BLaER1 treated with 17β-estradiol and CSF1 and Interleukin-3, amounts not matched to agents 10 nM and 100 nM (cell line): ENCODE measurements at regions not wholly inside any gene's neighbourhood (a gene's known extent, or its start where the extent isn't known, plus 50 kb on each side); places are given as distances from the start of the nearest gene placed in this dataset.

Experiments
- H3K27ac ChIP-seq, 11 experiments: shearing (Covaris generic); formaldehyde crosslinking; 2 replicates each; pipeline ENCODE4 v1.8.1; 2022
- H3K27me3 ChIP-seq, 11 experiments: shearing (Covaris generic); formaldehyde crosslinking; 2 replicates each; pipeline ENCODE4 v1.8.1; 2022
- H3K36me3 ChIP-seq, 11 experiments: shearing (Covaris generic); formaldehyde crosslinking; 2 replicates each; pipeline ENCODE4 v1.8.1; 2022
- H3K4me1 ChIP-seq, 10 experiments: shearing (Covaris generic); formaldehyde crosslinking; 2 replicates each; pipeline ENCODE4 v1.8.1; 2022
- H3K4me2 ChIP-seq, 11 experiments: shearing (Covaris generic); formaldehyde crosslinking; 2 replicates each; pipeline ENCODE4 v1.8.1; 2022
- H3K4me3 ChIP-seq, 10 experiments: shearing (Covaris generic); formaldehyde crosslinking; 2 replicates each; pipeline ENCODE4 v1.8.1; 2022
- H3K9ac ChIP-seq, 11 experiments: shearing (Covaris generic); formaldehyde crosslinking; 2 replicates each; pipeline ENCODE4 v1.8.1; 2022
- H3K9me3 ChIP-seq, 11 experiments: shearing (Covaris generic); formaldehyde crosslinking; replicated peaks in 1 of 11; 2 replicates each; pipeline ENCODE4 v1.8.1; 2022
- H4K20me1 ChIP-seq, 11 experiments: shearing (Covaris generic); formaldehyde crosslinking; 2 replicates each; pipeline ENCODE4 v1.8.1; 2022
- Cebpa-rat ChIP-seq, 11 experiments: shearing (Covaris generic); IDR thresholded peaks; 2 replicates each; pipeline ENCODE4 v1.8.1; 2022

DNA sequence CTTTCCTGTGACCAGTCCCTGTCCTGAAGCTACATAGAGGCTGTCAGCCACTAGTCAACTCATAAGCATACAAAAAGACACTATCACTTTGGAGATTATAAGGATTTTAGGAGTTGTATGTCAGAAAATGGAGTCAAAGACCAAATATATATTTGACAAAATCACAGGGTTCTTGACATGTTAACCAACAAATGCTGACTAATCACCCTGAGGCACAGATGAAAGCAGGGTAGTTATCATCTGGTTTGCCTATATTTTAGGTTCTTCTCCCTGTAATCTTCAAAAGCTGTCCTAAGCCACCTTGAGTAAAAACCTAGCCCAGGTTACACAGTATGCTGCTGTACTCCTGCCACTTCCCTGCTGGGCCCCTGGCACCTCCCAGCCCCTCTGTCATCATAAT, 64.7 kb upstream of the ERCC6L2 start:
- Histone ChIP-seq H3K9me3 (no peaks in the 10 kb centered on the region), H4K20me1 (no peaks in the 10 kb centered on the region), H3K36me3 (peaks cover 0 to 14% (median 0%) of the 10 kb centered on the region in 11 experiments; a peak in 4 of 22 replicates), H3K4me1 (peaks cover 0 to 12% (median 3%) of the 10 kb centered on the region in 10 experiments; a peak in 6 of 20 replicates), H3K27ac (no peak overlapping the region), H3K4me2 (no peak overlapping the region), H3K4me3 (no peak overlapping the region), H3K9ac (no peak overlapping the region), H3K27me3 (no peaks in the 10 kb centered on the region)
- TF ChIP-seq Cebpa-rat (IDR thresholded peaks at IDR 0.05): no peak

DNA sequence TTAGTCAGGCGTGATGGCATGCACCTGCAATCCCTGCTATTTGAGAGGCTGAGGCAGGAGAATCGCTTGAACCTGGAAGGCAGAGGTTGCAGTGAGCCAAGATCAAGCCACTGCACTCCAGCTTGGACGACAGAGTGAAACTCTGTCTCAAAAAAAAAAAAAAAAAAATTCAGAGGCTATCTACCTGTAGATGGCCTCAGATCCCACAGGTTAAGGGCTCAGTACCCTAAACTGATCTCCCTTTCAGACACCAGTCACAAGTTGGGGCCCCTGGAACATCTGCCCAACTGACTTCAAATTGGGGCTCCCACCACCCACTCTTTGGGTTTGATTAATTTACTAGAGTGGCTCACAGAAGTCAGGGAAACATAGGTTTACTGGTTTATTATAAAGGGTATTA, 65.4 kb upstream of the ERCC6L2 start:
- no peaks in the 10 kb centered on the region for H4K20me1 ChIP-seq
- no peak overlapping the region for H3K9ac ChIP-seq
- peaks cover 0 to 10% (median 3%) of the 10 kb centered on the region in 10 experiments; a peak in 6 of 20 replicates for H3K4me1 ChIP-seq
- H3K36me3 ChIP-seq: peaks cover 0 to 14% (median 0%) of the 10 kb centered on the region in 11 experiments; a peak in 4 of 22 replicates
- no peak overlapping the region for H3K4me3 ChIP-seq
- no peak overlapping the region for H3K27ac ChIP-seq
- no peaks in the 10 kb centered on the region for H3K9me3 ChIP-seq
- H3K27me3 ChIP-seq: no peaks in the 10 kb centered on the region
- no peak overlapping the region for H3K4me2 ChIP-seq
- TF ChIP-seq Cebpa-rat (IDR thresholded peaks at IDR 0.05): no peak

DNA sequence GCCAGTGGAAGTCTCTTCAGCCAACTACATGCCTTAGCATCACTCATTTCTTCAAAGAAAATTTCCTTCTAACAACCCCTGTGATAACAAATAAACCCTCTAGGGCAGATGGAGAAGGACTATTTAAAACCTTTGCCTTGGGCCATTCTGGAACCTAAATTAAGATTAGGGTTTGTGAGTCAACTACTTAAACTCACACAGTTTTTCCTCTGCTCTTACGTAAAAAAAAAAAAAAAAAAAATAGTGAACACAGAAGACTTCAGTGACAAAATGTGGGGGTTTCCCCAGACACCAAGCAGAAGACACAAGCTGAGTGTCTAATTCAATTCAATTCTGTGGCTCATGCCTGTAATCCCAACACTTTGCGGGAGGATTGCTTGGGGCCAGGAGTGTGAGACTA, 65.8 kb upstream of the ERCC6L2 start:
- Histone ChIP-seq H3K4me2 (no peak overlapping the region), H4K20me1 (no peaks in the 10 kb centered on the region), H3K36me3 (peaks cover 0 to 14% (median 0%) of the 10 kb centered on the region in 11 experiments; a peak in 4 of 22 replicates), H3K9me3 (peaks cover 0 to under 1% (median 0%) of the 10 kb centered on the region in 11 experiments; a peak in 3 of 22 replicates), H3K4me3 (no peak overlapping the region), H3K9ac (no peak overlapping the region), H3K27ac (no peak overlapping the region), H3K27me3 (no peaks in the 10 kb centered on the region), H3K4me1 (peaks cover 0 to 10% (median 3%) of the 10 kb centered on the region in 10 experiments; a peak in 5 of 20 replicates)
- no peak for TF ChIP-seq Cebpa-rat (IDR thresholded peaks at IDR 0.05)

DNA sequence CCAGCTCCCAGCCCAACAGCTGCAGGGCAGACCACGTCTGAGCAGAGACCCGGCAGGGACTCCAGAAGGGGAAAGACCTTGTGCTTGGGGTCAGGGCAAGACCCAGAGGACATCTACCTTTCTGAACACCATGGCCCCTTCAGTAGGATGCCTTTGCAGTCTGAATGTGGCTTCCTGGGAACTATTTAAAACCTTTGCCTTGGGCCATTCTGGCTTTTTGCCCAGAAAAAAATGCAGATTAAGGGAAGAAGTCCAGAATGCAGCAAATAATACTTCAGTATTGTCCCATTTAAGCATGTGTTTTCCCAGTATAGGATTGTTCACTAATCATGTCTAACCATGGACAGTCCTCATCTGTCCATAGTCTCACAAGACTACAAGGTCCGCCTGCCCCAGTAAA, 67.5 kb upstream of the ERCC6L2 start:
- Histone ChIP-seq H3K9ac (no peak overlapping the region), H3K9me3 (peaks cover 7 to 13% (median 11%) of the 10 kb centered on the region in 11 experiments; a peak in 17 of 22 replicates), H3K27me3 (no peaks in the 10 kb centered on the region), H3K4me1 (peaks cover 0 to 10% (median 3%) of the 10 kb centered on the region in 10 experiments; a peak in 5 of 20 replicates), H3K36me3 (peaks cover 0 to 7% (median 0%) of the 10 kb centered on the region in 11 experiments; a peak in 2 of 22 replicates), H3K27ac (no peak overlapping the region), H3K4me3 (no peak overlapping the region), H4K20me1 (no peaks in the 10 kb centered on the region), H3K4me2 (peak overlapping the region in 5 of 11 experiments; percentile 3 to 35 (median 23); a peak in 5 of 22 replicates)
- TF ChIP-seq Cebpa-rat (IDR thresholded peaks at IDR 0.05): no peak

DNA sequence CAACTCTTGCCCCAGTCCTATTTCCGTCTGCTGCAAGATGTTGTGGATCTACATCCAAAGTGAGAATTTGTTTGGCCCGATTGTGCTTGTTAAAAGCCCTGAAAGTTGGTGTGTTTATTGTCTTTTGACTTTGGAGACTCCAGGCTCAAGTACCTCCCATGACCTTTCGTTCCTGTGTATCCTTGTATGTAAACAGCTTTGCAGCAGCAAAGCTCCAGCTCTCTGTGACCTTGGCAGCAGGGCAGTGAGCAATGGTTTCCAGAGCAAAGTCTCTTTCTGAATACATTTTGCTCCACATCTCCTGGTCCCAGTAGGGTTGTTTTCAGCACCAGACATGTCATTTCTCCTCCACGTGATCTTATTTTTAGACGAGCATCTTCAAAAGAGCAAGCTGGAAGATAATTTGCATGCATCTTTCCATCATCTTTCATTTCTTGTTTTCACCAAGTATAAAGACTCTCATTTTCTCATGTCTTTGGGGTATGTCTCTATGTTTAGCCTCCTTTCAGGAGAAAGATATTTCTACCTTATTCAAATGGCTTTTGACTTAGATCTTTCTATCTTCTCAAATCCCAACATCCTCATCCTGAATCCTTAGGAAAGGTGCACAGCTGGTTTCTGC, 68.1 kb upstream of the ERCC6L2 start:
- TF ChIP-seq Cebpa-rat (IDR thresholded peaks at IDR 0.05): no peak
- no peak overlapping the region for H3K4me3 ChIP-seq
- H3K4me2 ChIP-seq: peak overlapping the region in 5 of 11 experiments; percentile 3 to 35 (median 23); a peak in 6 of 22 replicates
- H4K20me1 ChIP-seq: no peaks in the 10 kb centered on the region
- no peak overlapping the region for H3K27ac ChIP-seq
- H3K36me3 ChIP-seq: 0 out of 22 replicates have a peak, but pooled peaks cover 0 to 7% (median 0%) of the 10 kb centered on the region in 11 experiments
- no peaks in the 10 kb centered on the region for H3K27me3 ChIP-seq
- H3K9ac ChIP-seq: no peak overlapping the region
- peaks cover 7 to 13% (median 11%) of the 10 kb centered on the region in 11 experiments; a peak in 17 of 22 replicates for H3K9me3 ChIP-seq
- peaks cover 0 to 10% (median 3%) of the 10 kb centered on the region in 10 experiments; a peak in 5 of 20 replicates for H3K4me1 ChIP-seq

DNA sequence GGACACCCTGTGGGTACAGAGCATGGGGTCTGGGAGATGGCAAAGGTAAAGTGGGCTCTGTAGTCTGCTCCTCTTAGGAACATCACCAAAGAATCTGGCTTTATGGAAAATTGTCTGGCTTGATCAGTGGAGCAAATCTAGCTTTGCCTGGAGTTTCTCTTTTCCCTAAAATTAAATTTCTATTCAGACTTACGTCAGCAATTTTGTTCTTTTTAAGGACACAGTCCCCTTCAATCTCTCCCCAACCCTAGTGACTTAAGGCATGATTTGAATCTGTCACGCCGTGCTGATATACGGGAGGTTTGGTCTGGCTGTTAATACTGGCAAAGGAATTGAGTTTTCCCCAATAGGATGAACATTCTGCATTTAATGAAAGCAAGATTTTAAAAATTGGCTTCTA, 72.3 kb upstream of the ERCC6L2 start:
- no peak overlapping the region for H3K27ac ChIP-seq
- no peak for TF ChIP-seq Cebpa-rat (IDR thresholded peaks at IDR 0.05)
- no peaks in the 10 kb centered on the region for H3K36me3 ChIP-seq
- peaks cover 0 to 10% (median 5%) of the 10 kb centered on the region in 10 experiments; a peak in 6 of 20 replicates for H3K4me1 ChIP-seq
- no peaks in the 10 kb centered on the region for H4K20me1 ChIP-seq
- no peak overlapping the region for H3K4me2 ChIP-seq
- no peak overlapping the region for H3K9ac ChIP-seq
- H3K27me3 ChIP-seq: no peaks in the 10 kb centered on the region
- peaks cover 7 to 13% (median 11%) of the 10 kb centered on the region in 11 experiments; a peak in 17 of 22 replicates for H3K9me3 ChIP-seq
- H3K4me3 ChIP-seq: no peak overlapping the region

DNA sequence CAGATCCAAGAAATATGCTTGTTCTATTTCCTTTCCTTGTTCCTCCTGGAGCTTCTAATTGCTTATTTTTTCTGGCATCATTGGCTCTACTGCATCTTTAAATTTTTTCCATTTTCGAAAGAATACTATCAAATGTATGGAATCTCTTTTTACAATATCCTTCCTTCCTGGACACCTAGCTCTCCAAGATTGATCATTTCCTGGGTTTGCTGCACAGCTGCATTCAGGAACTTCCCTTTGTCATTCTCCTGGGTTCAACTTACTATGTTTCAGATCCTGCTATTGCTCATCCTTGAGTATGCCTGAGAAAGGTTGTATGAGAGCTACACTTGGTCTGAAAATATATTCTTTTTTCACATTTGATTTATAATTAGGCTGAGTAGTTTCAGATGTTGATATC, 73.7 kb upstream of the ERCC6L2 start:
- Histone ChIP-seq H3K9ac (no peak overlapping the region), H3K27me3 (no peaks in the 10 kb centered on the region), H3K4me2 (no peak overlapping the region), H3K9me3 (peaks cover 7 to 13% (median 11%) of the 10 kb centered on the region in 11 experiments; a peak in 17 of 22 replicates), H3K36me3 (no peaks in the 10 kb centered on the region), H3K27ac (no peak overlapping the region), H4K20me1 (no peaks in the 10 kb centered on the region), H3K4me3 (no peak overlapping the region), H3K4me1 (peaks cover 0 to 4% (median 0%) of the 10 kb centered on the region in 10 experiments; a peak in 1 of 20 replicates)
- no peak for TF ChIP-seq Cebpa-rat (IDR thresholded peaks at IDR 0.05)

DNA sequence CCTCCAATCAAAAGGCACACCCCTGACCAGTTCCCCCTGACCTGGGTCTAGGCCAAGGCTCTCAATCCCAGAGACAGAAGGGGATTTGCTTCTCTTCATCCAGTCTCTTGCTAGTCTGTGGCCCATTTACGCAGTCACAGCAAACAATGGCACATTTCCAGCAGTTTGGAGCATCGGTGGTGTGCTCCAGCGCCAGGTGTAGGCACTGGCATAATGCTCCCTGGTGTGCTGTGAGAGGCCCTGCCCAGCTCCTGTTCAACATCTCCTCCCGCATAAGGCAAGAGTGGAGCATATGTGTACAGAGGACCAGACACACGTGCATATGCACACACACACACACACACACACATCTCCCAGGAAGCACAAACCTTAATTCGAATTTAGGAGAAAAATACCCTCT, 79.5 kb upstream of the ERCC6L2 start:
- Histone ChIP-seq H3K4me3 (no peak overlapping the region), H3K27me3 (no peaks in the 10 kb centered on the region), H3K4me1 (no peaks in the 10 kb centered on the region), H3K9me3 (no peaks in the 10 kb centered on the region), H3K36me3 (no peaks in the 10 kb centered on the region), H3K4me2 (no peak overlapping the region), H3K9ac (no peak overlapping the region), H3K27ac (no peak overlapping the region), H4K20me1 (no peaks in the 10 kb centered on the region)
- no peak for TF ChIP-seq Cebpa-rat (IDR thresholded peaks at IDR 0.05)

DNA sequence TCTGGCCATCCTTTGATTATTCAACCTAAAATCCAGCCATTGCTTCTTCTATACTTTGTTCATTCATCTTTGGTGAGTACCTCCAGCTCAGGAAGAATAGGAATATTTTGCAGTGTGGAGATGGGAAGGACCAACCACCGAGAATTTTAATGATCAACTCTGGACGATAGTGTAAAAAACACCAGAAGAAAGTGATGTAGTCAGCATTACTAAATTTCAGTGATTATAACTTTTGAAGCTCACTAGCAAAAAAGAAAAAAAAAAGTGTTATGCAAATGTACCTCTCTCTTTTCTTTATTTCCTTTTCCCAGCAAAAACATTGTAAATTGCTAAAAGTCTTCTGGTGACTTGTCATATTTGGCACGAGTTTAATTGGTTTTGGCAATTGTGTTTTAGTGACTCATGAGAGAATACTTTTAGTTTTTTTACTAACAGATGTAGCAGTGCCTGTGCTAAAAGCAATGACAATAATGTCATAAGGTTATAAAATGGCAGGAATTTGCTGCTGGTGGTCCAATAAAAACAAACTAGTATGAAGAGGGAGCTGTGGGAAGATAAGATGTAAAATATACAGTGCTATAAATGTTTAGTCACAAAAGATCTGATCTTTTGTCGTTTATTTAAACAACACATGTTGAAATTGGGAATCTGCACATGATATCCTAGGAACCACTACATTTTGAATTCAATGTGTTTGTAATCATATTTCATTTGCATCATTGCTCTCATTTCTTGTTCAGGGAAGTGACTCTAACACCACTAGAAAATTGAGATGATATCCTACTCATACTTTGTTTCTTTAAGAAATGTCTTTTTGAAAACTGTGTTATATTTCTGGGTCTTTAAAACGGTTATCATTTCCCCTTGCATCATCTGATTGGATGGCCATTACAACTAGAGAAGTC, 81.3 kb upstream of the ERCC6L2 start:
- Histone ChIP-seq H4K20me1 (no peaks in the 10 kb centered on the region), H3K27ac (no peak overlapping the region)

More for the DNA sequence above, 81.3 kb upstream of the ERCC6L2 start:
- H3K4me3 ChIP-seq: no peak overlapping the region
- H3K36me3 ChIP-seq: no peaks in the 10 kb centered on the region
- no peak overlapping the region for H3K9ac ChIP-seq
- H3K4me1 ChIP-seq: no peaks in the 10 kb centered on the region
- H3K27me3 ChIP-seq: no peaks in the 10 kb centered on the region
- no peak for TF ChIP-seq Cebpa-rat (IDR thresholded peaks at IDR 0.05)
- H3K4me2 ChIP-seq: no peak overlapping the region
- no peaks in the 10 kb centered on the region for H3K9me3 ChIP-seq
